ENCODE measurements at regions not wholly inside any gene's neighbourhood (a gene's known extent, or its start where the extent isn't known, plus 50 kb on each side); places are given as distances from the start of the nearest gene placed in this dataset.
"Not testable (repeated sequence)": the region's sequence is repeated elsewhere in the genome, so short reads cannot be mapped to it uniquely, and the experiment has no call there.

- no peak overlapping the region for H3K4me3 ChIP-seq
- H3K4me2 ChIP-seq = no peak overlapping the region
- no peak for TF ChIP-seq Cebpa-rat (IDR thresholded peaks at IDR 0.05)
- no peaks in the 10 kb centered on the region for H3K36me3 ChIP-seq
- no peaks in the 10 kb centered on the region for H3K4me1 ChIP-seq
- peaks cover 10% of the 10 kb centered on the region; the same call in 1 of the 2 replicates for H3K9me3 ChIP-seq
- H3K27me3 ChIP-seq = no peaks in the 10 kb centered on the region
- H3K27ac ChIP-seq = no peak overlapping the region
- H3K9ac ChIP-seq = no peak overlapping the region
- no peaks in the 10 kb centered on the region for H4K20me1 ChIP-seq
Measured at GRCh38 chr15:67928666-67929065, 88.8 kb upstream of the RNU6-1 start.

- no peak overlapping the region for H3K4me3 ChIP-seq
- no peak overlapping the region for H3K4me2 ChIP-seq
- H3K36me3 ChIP-seq = no peaks in the 10 kb centered on the region
- no peaks in the 10 kb centered on the region for H3K27me3 ChIP-seq
- no peak for TF ChIP-seq Cebpa-rat (IDR thresholded peaks at IDR 0.05)
- no peaks in the 10 kb centered on the region for H4K20me1 ChIP-seq
- no peaks in the 10 kb centered on the region for H3K9me3 ChIP-seq
- no peak overlapping the region for H3K9ac ChIP-seq
- H3K27ac ChIP-seq = no peak overlapping the region
- peaks cover 8% of the 10 kb centered on the region for H3K4me1 ChIP-seq
Measured at GRCh38 chr15:67930720-67931119, 90.9 kb upstream of the RNU6-1 start.

GRCh38 chr15:67931861-67932260, 92.0 kb upstream of the RNU6-1 start:
- H3K27me3 ChIP-seq = no peaks in the 10 kb centered on the region
- H3K4me2 ChIP-seq = no peak overlapping the region
- H3K4me1 ChIP-seq = peaks cover 8% of the 10 kb centered on the region
- H4K20me1 ChIP-seq = no peaks in the 10 kb centered on the region
- H3K9ac ChIP-seq = no peak overlapping the region
- H3K27ac ChIP-seq = no peak overlapping the region
- H3K9me3 ChIP-seq = no peaks in the 10 kb centered on the region
- H3K4me3 ChIP-seq = no peak overlapping the region
- H3K36me3 ChIP-seq = no peaks in the 10 kb centered on the region
- no peak for TF ChIP-seq Cebpa-rat (IDR thresholded peaks at IDR 0.05)

GRCh38 chr15:67934126-67934525, 94.3 kb upstream of the RNU6-1 start:
- not testable (repeated sequence) for H3K27me3 ChIP-seq, H3K36me3 ChIP-seq, H3K9ac ChIP-seq, H4K20me1 ChIP-seq, H3K9me3 ChIP-seq, H3K27ac ChIP-seq, H3K4me3 ChIP-seq
- Histone ChIP-seq H3K4me1 (peaks cover 21% of the 10 kb centered on the region), H3K4me2 (peak overlapping the region; percentile 41)

GRCh38 chr15:67935244-67935643, 95.4 kb upstream of the RNU6-1 start:
- no peaks in the 10 kb centered on the region for H3K27me3 ChIP-seq
- no peak overlapping the region for H3K4me2 ChIP-seq
- no peaks in the 10 kb centered on the region for H3K36me3 ChIP-seq
- no peaks in the 10 kb centered on the region for H3K9me3 ChIP-seq
- no peaks in the 10 kb centered on the region for H4K20me1 ChIP-seq
- H3K27ac ChIP-seq = no peak overlapping the region
- peaks cover 21% of the 10 kb centered on the region for H3K4me1 ChIP-seq
- H3K4me3 ChIP-seq = no peak overlapping the region
- no peak for TF ChIP-seq Cebpa-rat (IDR thresholded peaks at IDR 0.05)
- H3K9ac ChIP-seq = no peak overlapping the region

GRCh38 chr15:67936258-67936657, 96.4 kb upstream of the RNU6-1 start:
- H4K20me1 ChIP-seq = no peaks in the 10 kb centered on the region
- H3K4me2 ChIP-seq = no peak overlapping the region
- H3K4me3 ChIP-seq = no peak overlapping the region
- no peaks in the 10 kb centered on the region for H3K27me3 ChIP-seq
- H3K9me3 ChIP-seq = no peaks in the 10 kb centered on the region
- H3K27ac ChIP-seq = no peak overlapping the region
- no peak overlapping the region for H3K9ac ChIP-seq
- H3K4me1 ChIP-seq = peaks cover 21% of the 10 kb centered on the region
- no peak for TF ChIP-seq Cebpa-rat (IDR thresholded peaks at IDR 0.05)
- H3K36me3 ChIP-seq = no peaks in the 10 kb centered on the region

- no peak for TF ChIP-seq Cebpa-rat (IDR thresholded peaks at IDR 0.05)
- peak overlapping the region; percentile 22; the same call in 1 of the 2 replicates for H3K4me2 ChIP-seq
- H3K4me1 ChIP-seq = peaks cover 21% of the 10 kb centered on the region
- no peaks in the 10 kb centered on the region for H3K9me3 ChIP-seq
- H3K27ac ChIP-seq = no peak overlapping the region
- H3K9ac ChIP-seq = no peak overlapping the region
- no peaks in the 10 kb centered on the region for H4K20me1 ChIP-seq
- H3K36me3 ChIP-seq = no peaks in the 10 kb centered on the region
- no peaks in the 10 kb centered on the region for H3K27me3 ChIP-seq
- no peak overlapping the region for H3K4me3 ChIP-seq
Measured at GRCh38 chr15:67937153-67937761, 97.4 kb upstream of the RNU6-1 start.

- H3K36me3 ChIP-seq, H4K20me1 ChIP-seq, H3K27ac ChIP-seq, H3K9me3 ChIP-seq, H3K4me2 ChIP-seq, H3K27me3 ChIP-seq, H3K4me3 ChIP-seq, H3K9ac ChIP-seq: not testable (repeated sequence)
- H3K4me1 ChIP-seq = peaks cover 18% of the 10 kb centered on the region
Measured at GRCh38 chr15:67939179-67939578, 99.3 kb upstream of the RNU6-1 start.

GRCh38 chr15:67939588-67940323, 99.9 kb upstream of the RNU6-1 start:
- H3K4me2 ChIP-seq, H3K27me3 ChIP-seq, H3K27ac ChIP-seq, H4K20me1 ChIP-seq, H3K36me3 ChIP-seq, H3K9me3 ChIP-seq, H3K4me3 ChIP-seq, H3K9ac ChIP-seq: not testable (repeated sequence)
- peaks cover 13% of the 10 kb centered on the region for H3K4me1 ChIP-seq

GRCh38 chr15:67940324-67940719, 100.5 kb upstream of the RNU6-1 start:
- peaks cover 13% of the 10 kb centered on the region for H3K4me1 ChIP-seq
- H3K27me3 ChIP-seq = no peaks in the 10 kb centered on the region
- H3K36me3 ChIP-seq = no peaks in the 10 kb centered on the region
- no peak overlapping the region for H3K9ac ChIP-seq
- H4K20me1 ChIP-seq = no peaks in the 10 kb centered on the region
- no peak overlapping the region for H3K4me2 ChIP-seq
- no peaks in the 10 kb centered on the region for H3K9me3 ChIP-seq
- TF ChIP-seq Cebpa-rat (IDR thresholded peaks at IDR 0.05) = no peak
- H3K27ac ChIP-seq = no peak overlapping the region
- no peak overlapping the region for H3K4me3 ChIP-seq
